ENCODE measurements at regions not wholly inside any gene's neighbourhood (a gene's known extent, or its start where the extent isn't known, plus 50 kb on each side); places are given as distances from the start of the nearest gene placed in this dataset.

- POLR2A ChIA-PET, result no interaction called here
- no peaks in the 10 kb centered on the region for H3K9me3 ChIP-seq
- no peak for TF ChIP-seq IRF3 (IDR thresholded peaks at IDR 0.05; ENCODE audit: low read depth, low read length)
- TF ChIP-seq RCOR1 (IDR thresholded peaks at IDR 0.05; ENCODE audit: low read length), result no peak
- TF ChIP-seq MAX (IDR thresholded peaks at IDR 0.05; ENCODE audit: low read depth), result no peak
- TF ChIP-seq SIN3A (IDR thresholded peaks at IDR 0.05; ENCODE audit: borderline replicate concordance, low read depth, low read length), result no peak
- TF ChIP-seq GABPA (IDR thresholded peaks at IDR 0.05; ENCODE audit: low read depth), result no peak
- no peak for TF ChIP-seq FOXM1 (IDR thresholded peaks at IDR 0.05; ENCODE audit: low read depth)
- no peak for TF ChIP-seq RXRA (IDR thresholded peaks at IDR 0.05; ENCODE audit: borderline replicate concordance, low read depth)
- 36% methylated on average over 1 of the region's 1 CpG for WGBS (ENCODE audit: low lambda C conversion rate)
- no peaks in the 10 kb centered on the region for H3K9me2 ChIP-seq
- H3K4me3 ChIP-seq (ENCODE audit: low read depth in 2 of 2, low read length in 1 of 2), result no peak overlapping the region
- DNase-seq, result no peak
- H3K27ac ChIP-seq (ENCODE audit: low read depth in 2 of 2, low read length in 1 of 2), result no peak overlapping the region
- H3K4me2 ChIP-seq, result no peak overlapping the region
- H3K4me1 ChIP-seq (ENCODE audit: control insufficient read depth in 1 of 2, insufficient read depth in 2 of 2, low read depth in 1 of 2, low read length in 1 of 2), result no peaks in the 10 kb centered on the region
- no peaks in the 10 kb centered on the region for H3K36me3 ChIP-seq (replicated peaks in 1 of 2; ENCODE audit: control insufficient read depth in 1 of 2, insufficient read depth in 2 of 2, low read length in 1 of 2)
- no peaks in the 10 kb centered on the region for H3F3A ChIP-seq (replicated peaks; ENCODE audit: insufficient read depth)
- no peak overlapping the region for H2AFZ ChIP-seq (ENCODE audit: low read depth)
- no peak overlapping the region for H3K9ac ChIP-seq
- H3K79me2 ChIP-seq (ENCODE audit: insufficient read depth), result no peaks in the 10 kb centered on the region
- CTCF ChIA-PET, result interaction anchor here (1.0 kb wide), 1 partner anchor 15 kb away, joined by 3 read pairs; no protein-coding TSS in a partner anchor
- no peaks in the 10 kb centered on the region for H4K20me1 ChIP-seq (ENCODE audit: insufficient read depth)
- H3K27me3 ChIP-seq (ENCODE audit: insufficient read depth), result no peaks in the 10 kb centered on the region
Measured at GRCh38 chr3:174697310-174697709, 161.8 kb upstream of the NAALADL2 start.

DNA sequence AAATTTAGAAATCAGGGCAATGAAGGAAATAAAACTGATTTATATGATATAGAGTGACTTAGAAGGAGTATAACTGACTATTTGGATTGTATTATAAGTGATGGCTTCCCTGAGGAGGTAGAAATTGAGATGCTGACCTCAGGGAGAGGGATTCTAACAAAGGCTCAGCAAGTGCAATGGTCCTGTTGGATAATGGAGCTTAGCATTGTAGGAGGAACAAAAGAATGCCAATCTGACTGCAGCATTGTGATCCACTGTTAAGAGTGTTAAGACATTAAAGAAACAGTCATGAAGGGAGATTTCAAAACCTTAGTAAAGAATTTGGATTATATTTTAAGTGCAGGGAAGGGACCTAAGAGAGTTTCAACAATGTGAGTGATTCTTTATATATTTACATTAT, 158.4 kb upstream of the NAALADL2 start:
- no peaks in the 10 kb centered on the region for H3K4me1 ChIP-seq (ENCODE audit: control insufficient read depth in 1 of 2, insufficient read depth in 2 of 2, low read depth in 1 of 2, low read length in 1 of 2)
- H3K9me3 ChIP-seq, result no peaks in the 10 kb centered on the region
- no peaks in the 10 kb centered on the region for H3K27me3 ChIP-seq (ENCODE audit: insufficient read depth)
- no peaks in the 10 kb centered on the region for H3K9me2 ChIP-seq
- ChIA-PET POLR2A (no interaction called here), CTCF (no interaction called here)
- H3K79me2 ChIP-seq (ENCODE audit: insufficient read depth), result no peaks in the 10 kb centered on the region
- H2AFZ ChIP-seq (ENCODE audit: low read depth), result peak overlapping the region; percentile 9; the same call in 1 of the 2 replicates
- no peak overlapping the region for H3K4me3 ChIP-seq (ENCODE audit: low read depth in 2 of 2, low read length in 1 of 2)
- H3K27ac ChIP-seq (ENCODE audit: low read depth in 2 of 2, low read length in 1 of 2), result no peak overlapping the region
- H3K36me3 ChIP-seq (replicated peaks in 1 of 2; ENCODE audit: control insufficient read depth in 1 of 2, insufficient read depth in 2 of 2, low read length in 1 of 2), result no peaks in the 10 kb centered on the region
- H3F3A ChIP-seq (replicated peaks; ENCODE audit: insufficient read depth), result no peaks in the 10 kb centered on the region
- TF ChIP-seq SIN3A (IDR thresholded peaks at IDR 0.05; ENCODE audit: borderline replicate concordance, low read depth, low read length) (no peak), NRF1 (IDR thresholded peaks at IDR 0.05; ENCODE audit: low read depth, low read length) (no peak), SMC3 (IDR thresholded peaks at IDR 0.05; ENCODE audit: low read depth, low read length) (no peak), RCOR1 (IDR thresholded peaks at IDR 0.05; ENCODE audit: low read length) (no peak), MXI1 (IDR thresholded peaks at IDR 0.05; ENCODE audit: low read depth, low read length) (no peak), RXRA (IDR thresholded peaks at IDR 0.05; ENCODE audit: borderline replicate concordance, low read depth) (no peak), IRF3 (IDR thresholded peaks at IDR 0.05; ENCODE audit: low read depth, low read length) (no peak), CTCF (IDR thresholded peaks at IDR 0.05) (no peak), EP300 (IDR thresholded peaks at IDR 0.05; ENCODE audit: borderline replicate concordance in 1 of 2, low read depth in 1 of 2, low read length in 1 of 2) (no peak), CHD2 (IDR thresholded peaks at IDR 0.05; ENCODE audit: low read length, partially characterized antibody) (no peak), EZH2phosphoT487 (IDR thresholded peaks at IDR 0.05; ENCODE audit: borderline replicate concordance, low read depth) (no peak), NFIC (IDR thresholded peaks at IDR 0.05; ENCODE audit: borderline replicate concordance) (no peak), ELF1 (IDR thresholded peaks at IDR 0.05) (no peak), YY1 (IDR thresholded peaks at IDR 0.05; ENCODE audit: low read depth) (no peak), PBX3 (IDR thresholded peaks at IDR 0.05) (no peak), MAX (IDR thresholded peaks at IDR 0.05; ENCODE audit: low read depth) (no peak), RAD21 (IDR thresholded peaks at IDR 0.05; ENCODE audit: low read length) (no peak), FOXM1 (IDR thresholded peaks at IDR 0.05; ENCODE audit: low read depth) (no peak)
- TF ChIP-seq, protein P1, sequence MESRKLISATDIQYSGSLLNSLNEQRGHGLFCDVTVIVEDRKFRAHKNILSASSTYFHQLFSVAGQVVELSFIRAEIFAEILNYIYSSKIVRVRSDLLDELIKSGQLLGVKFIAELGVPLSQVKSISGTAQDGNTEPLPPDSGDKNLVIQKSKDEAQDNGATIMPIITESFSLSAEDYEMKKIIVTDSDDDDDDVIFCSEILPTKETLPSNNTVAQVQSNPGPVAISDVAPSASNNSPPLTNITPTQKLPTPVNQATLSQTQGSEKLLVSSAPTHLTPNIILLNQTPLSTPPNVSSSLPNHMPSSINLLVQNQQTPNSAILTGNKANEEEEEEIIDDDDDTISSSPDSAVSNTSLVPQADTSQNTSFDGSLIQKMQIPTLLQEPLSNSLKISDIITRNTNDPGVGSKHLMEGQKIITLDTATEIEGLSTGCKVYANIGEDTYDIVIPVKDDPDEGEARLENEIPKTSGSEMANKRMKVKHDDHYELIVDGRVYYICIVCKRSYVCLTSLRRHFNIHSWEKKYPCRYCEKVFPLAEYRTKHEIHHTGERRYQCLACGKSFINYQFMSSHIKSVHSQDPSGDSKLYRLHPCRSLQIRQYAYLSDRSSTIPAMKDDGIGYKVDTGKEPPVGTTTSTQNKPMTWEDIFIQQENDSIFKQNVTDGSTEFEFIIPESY (IDR thresholded peaks at IDR 0.05; ENCODE audit: borderline replicate concordance, low read depth), result no peak
- DNase-seq, result no peak
- no peaks in the 10 kb centered on the region for H4K20me1 ChIP-seq (ENCODE audit: insufficient read depth)
- no peak overlapping the region for H3K4me2 ChIP-seq
- no peak overlapping the region for H3K9ac ChIP-seq
